Neural crest cell (in vitro differentiated cells): ENCODE measurements at regions not wholly inside any gene's neighbourhood (a gene's known extent, or its start where the extent isn't known, plus 50 kb on each side); places are given as distances from the start of the nearest gene placed in this dataset.

ENCODE experiments used
- DNase-seq: peaks from one replicate; pipeline ENCODE4 v3.0.0; 2021; ENCODE audit warnings: low read depth, mixed read lengths, low spot score
- H3K27ac Mint-ChIP-seq: one replicate; pipeline ENCODE4 v1.8.0; 2021; ENCODE audit warnings: mild to moderate bottlenecking, mixed read lengths; ENCODE audit not compliant: unreplicated experiment
- H3K27me3 Mint-ChIP-seq: 2 replicates; pipeline ENCODE4 v1.8.0; 2021; ENCODE audit warnings: low read depth, mild to moderate bottlenecking, mixed read lengths
- H3K36me3 Mint-ChIP-seq: 2 replicates; pipeline ENCODE4 v1.8.0; 2021; ENCODE audit warnings: low read depth, mild to moderate bottlenecking, mixed read lengths
- H3K4me1 Mint-ChIP-seq: 2 replicates; pipeline ENCODE4 v1.8.0; 2021; ENCODE audit warnings: mixed read lengths
- H3K4me3 Mint-ChIP-seq: one replicate; pipeline ENCODE4 v1.8.0; 2021; ENCODE audit warnings: mild to moderate bottlenecking, mixed read lengths
- H3K9me3 Mint-ChIP-seq: 2 replicates; pipeline ENCODE4 v1.8.0; 2021; ENCODE audit warnings: mixed read lengths
- TF ChIP-seq, protein P1 (sequence below): fragments of 200-600 bp; sonication (generic); conservative IDR thresholded peaks from 2 replicates; pipeline ENCODE4 v1.5.0; 2021; ENCODE audit warnings: antibody characterized with exemption, mild to moderate bottlenecking

DNA sequence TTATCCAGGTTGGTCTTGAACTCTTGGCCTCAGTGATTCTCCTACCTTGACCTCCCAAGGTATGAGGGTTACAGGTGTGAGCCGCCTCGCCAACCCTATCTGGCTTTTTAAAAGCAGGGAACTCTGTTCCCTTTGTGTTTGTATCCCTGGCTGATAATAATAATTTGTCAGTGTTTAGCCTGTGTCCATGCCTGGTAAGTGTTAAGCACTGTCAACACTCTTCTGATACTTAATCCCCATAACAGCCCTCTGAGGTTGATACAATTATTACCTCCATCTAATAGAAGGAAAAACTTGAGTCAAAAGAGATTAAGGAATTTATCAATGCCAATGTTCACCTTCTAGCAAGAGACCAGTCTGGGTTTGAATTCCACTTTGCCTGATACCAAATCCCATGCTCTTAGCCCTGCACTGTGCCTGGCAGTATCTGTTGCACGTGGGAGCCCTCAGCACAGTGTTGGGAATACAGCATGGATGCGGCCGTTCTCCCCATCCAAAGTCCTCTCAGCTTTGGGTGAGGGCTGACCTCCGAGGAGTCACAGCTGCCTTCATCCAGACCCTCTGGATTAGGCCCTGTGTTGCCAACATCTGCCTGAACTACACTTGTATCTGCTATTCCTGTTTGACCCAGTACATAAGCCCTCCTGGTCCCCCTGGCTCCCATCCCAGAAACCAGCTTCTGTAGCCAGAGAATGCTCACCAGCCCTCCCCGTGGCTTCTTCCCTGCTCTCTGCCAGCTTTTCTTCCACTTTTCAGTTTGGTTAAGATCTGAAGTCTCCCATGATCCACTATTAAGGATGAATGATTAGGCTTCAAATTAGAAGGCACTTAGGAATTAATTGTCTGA lies 335.6 kb upstream of the ASIC2 start:
- TF ChIP-seq, protein P1, sequence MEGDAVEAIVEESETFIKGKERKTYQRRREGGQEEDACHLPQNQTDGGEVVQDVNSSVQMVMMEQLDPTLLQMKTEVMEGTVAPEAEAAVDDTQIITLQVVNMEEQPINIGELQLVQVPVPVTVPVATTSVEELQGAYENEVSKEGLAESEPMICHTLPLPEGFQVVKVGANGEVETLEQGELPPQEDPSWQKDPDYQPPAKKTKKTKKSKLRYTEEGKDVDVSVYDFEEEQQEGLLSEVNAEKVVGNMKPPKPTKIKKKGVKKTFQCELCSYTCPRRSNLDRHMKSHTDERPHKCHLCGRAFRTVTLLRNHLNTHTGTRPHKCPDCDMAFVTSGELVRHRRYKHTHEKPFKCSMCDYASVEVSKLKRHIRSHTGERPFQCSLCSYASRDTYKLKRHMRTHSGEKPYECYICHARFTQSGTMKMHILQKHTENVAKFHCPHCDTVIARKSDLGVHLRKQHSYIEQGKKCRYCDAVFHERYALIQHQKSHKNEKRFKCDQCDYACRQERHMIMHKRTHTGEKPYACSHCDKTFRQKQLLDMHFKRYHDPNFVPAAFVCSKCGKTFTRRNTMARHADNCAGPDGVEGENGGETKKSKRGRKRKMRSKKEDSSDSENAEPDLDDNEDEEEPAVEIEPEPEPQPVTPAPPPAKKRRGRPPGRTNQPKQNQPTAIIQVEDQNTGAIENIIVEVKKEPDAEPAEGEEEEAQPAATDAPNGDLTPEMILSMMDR: no peak
- Mint-ChIP-seq H3K4me1 (peaks cover under 1% of the 10 kb centered on the region), H3K27me3 (peaks cover 5% of the 10 kb centered on the region), H3K4me3 (no peak overlapping the region), H3K27ac (no peak overlapping the region), H3K36me3 (no peaks in the 10 kb centered on the region), H3K9me3 (no peaks in the 10 kb centered on the region)
- DNase-seq: no peak

DNA sequence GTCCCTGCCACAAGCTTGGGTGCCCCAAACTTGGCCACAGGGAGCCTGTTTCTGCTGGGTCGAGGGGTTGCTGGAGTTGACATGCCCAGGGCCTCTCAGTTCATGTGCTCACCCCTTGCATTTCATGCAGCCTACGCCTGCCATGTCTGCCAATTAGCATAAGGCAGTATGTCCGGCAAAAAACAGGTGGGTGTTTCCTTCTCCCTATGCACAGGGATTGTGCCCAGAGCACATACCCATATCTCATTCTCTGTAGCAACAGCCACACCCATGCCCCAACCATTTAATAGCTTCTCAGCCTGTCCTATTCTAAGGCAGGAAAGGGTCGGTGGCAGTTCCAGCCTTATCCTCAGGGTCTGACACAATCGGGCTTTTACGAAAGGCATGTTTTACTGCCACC lies 340.4 kb upstream of the ASIC2 start:
- H3K4me1 Mint-ChIP-seq: peaks cover 8% of the 10 kb centered on the region

DNA sequence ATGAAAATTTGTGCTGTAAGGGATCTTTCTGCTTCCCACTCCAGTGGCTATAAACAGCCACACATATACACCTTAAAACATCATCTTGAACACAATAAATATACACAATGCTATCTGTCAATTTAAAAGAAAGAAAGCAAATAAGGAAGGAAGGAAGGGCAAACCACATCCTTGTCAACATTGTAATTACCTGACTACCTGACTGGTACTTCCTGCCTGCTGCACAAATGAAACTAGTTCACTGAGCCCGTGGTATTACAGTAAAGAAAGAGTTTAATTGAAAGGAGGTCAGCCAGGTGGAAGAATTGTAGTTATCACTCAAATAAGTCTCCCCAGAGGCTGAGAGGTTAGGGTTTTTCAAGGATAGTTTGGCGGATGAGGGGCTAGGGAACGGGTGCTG lies 344.4 kb upstream of the ASIC2 start:
- Mint-ChIP-seq H3K27ac (no peak overlapping the region), H3K27me3 (no peaks in the 10 kb centered on the region), H3K4me3 (no peak overlapping the region), H3K9me3 (peaks cover 9% of the 10 kb centered on the region), H3K4me1 (peaks cover 33% of the 10 kb centered on the region), H3K36me3 (no peaks in the 10 kb centered on the region)
- TF ChIP-seq, protein P1: no peak
- DNase-seq: no peak

More for the DNA sequence above, 340.4 kb upstream of the ASIC2 start:
- Mint-ChIP-seq H3K27me3 (no peaks in the 10 kb centered on the region), H3K27ac (no peak overlapping the region), H3K36me3 (no peaks in the 10 kb centered on the region), H3K9me3 (peaks cover 9% of the 10 kb centered on the region), H3K4me3 (no peak overlapping the region)
- DNase-seq: no peak
- TF ChIP-seq, protein P1: no peak

DNA sequence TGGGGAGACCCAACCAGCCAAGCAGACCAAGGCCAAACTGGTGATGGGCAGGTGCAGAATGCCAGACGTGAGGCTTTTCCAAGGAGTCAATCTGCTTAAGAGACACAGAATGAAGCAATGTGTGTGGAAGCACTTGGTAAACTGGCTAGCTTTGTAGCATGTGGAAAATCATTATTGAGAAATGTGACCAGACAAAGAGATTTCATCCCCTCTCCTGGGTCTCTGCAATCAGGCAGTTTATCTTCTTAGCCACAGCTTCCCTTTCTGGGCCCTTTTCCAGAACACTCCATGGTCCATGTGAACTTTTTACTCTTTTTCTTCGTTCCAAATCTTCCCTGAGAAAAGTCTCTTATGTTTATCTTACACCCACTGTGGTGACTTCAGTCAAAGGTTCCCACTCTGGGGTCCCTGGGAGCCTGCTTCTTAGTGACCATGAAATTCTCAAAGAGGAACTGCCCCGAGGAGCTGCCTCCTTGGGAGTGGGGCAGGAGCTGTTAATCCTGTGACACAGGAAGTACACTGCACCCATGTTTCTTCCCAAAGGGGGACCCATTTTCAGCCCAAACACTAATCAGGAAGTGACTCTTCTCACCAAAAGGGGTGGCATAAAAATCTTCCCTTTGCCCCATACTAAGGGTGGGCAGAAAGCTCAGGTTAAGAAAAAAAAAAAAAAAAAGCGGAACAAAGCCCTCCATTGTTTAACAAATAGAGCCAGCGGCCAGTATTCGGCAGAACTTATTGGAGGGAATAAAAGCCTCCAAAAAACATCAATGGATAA lies 346.2 kb upstream of the ASIC2 start:
- H3K27ac Mint-ChIP-seq: peak overlapping the region; percentile 74
- H3K4me3 Mint-ChIP-seq: peak overlapping the region; percentile 63
- H3K4me1 Mint-ChIP-seq: peaks cover 28% of the 10 kb centered on the region
- H3K36me3 Mint-ChIP-seq: no peaks in the 10 kb centered on the region
- H3K27me3 Mint-ChIP-seq: no peaks in the 10 kb centered on the region
- TF ChIP-seq, protein P1: no peak
- H3K9me3 Mint-ChIP-seq: peaks cover 9% of the 10 kb centered on the region
- DNase-seq: no peak

DNA sequence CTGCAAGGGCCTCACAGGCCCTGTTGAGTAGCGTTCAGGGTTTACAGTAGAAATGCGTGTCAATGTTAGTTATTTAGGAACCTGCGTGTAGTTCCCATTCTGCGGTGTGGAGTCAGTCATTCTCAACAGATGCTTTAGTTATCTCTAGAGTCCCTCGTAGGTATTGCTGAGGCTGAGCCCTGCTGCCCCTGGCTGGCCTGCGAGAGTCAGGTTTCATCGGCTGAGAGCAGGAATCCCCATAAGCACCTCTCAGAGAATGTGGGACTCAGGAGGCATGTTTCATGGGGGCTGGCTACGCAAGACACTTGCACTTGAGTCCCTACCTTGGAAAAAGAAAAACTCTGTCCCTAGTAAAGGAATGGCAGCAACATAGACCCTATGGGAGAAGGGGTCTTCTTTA lies 347.5 kb upstream of the ASIC2 start:
- Mint-ChIP-seq H3K27me3 (no peaks in the 10 kb centered on the region), H3K4me1 (peaks cover 25% of the 10 kb centered on the region), H3K27ac (no peak overlapping the region), H3K9me3 (peaks cover 9% of the 10 kb centered on the region), H3K36me3 (no peaks in the 10 kb centered on the region), H3K4me3 (no peak overlapping the region)
- TF ChIP-seq, protein P1: no peak
- DNase-seq: no peak
